Suprapubic skin (tissue), 4 donors: ENCODE measurements at regions not wholly inside any gene's neighbourhood (a gene's known extent, or its start where the extent isn't known, plus 50 kb on each side); places are given as distances from the start of the nearest gene placed in this dataset.

ENCODE experiments used
- DNase-seq, 2 donors: peaks; one replicate each; pipeline ENCODE4 v3.0.0-alpha.2; 2019; ENCODE audit warnings: low spot score in 2 of 2
- H3K27ac ChIP-seq: fragments of 200-600 bp; sonication (generic); one replicate; pipeline ENCODE4 v1.5.1; 2019
- H3K27me3 ChIP-seq: fragments of 200-600 bp; sonication (generic); one replicate; pipeline ENCODE4 v1.5.1; 2019
- H3K36me3 ChIP-seq: fragments of 200-600 bp; sonication (generic); one replicate; pipeline ENCODE4 v1.5.1; 2019
- H3K4me1 ChIP-seq: fragments of 200-600 bp; sonication (generic); one replicate; pipeline ENCODE4 v1.5.1; 2019
- H3K4me3 ChIP-seq: fragments of 200-600 bp; sonication (generic); one replicate; pipeline ENCODE4 v1.5.1; 2019; ENCODE audit warnings: mild to moderate bottlenecking
- H3K9me3 ChIP-seq: fragments of 200-600 bp; sonication (generic); one replicate; pipeline ENCODE4 v1.5.1; 2019
- CTCF ChIP-seq, 2 donors: fragments of 200-600 bp in 1 of 2; fragments of 450-650 bp in 1 of 2; sonication (generic) in 1 of 2; IDR thresholded peaks; one replicate each; pipeline ENCODE4 v1.5.1; 2016 to 2019; ENCODE audit warnings: antibody characterized with exemption in 2 of 2, mild to moderate bottlenecking in 1 of 2, moderate library complexity in 1 of 2
- EP300 ChIP-seq: sonication (generic); formaldehyde crosslinking; IDR thresholded peaks from one replicate; pipeline ENCODE4 v1.6.1; 2017; ENCODE audit warnings: antibody characterized with exemption
- POLR2A ChIP-seq, 2 donors: fragments of 450-650 bp; IDR thresholded peaks; one replicate each; pipeline ENCODE4 v1.6.1; 2017; ENCODE audit warnings: antibody characterized with exemption in 2 of 2, mild to moderate bottlenecking in 2 of 2, moderate library complexity in 2 of 2
- POLR2AphosphoS5 ChIP-seq, 3 donors: sonication (generic); formaldehyde crosslinking; IDR thresholded peaks; one replicate each; pipeline ENCODE4 v1.6.1; 2017; ENCODE audit warnings: antibody characterized with exemption in 3 of 3
- WGBS: methylation state at CpG from one replicate; pipeline ENCODE4 v1.1.5; 2018; 5-methylcytosine and 5-hydroxymethylcytosine counted together

- Histone ChIP-seq H3K4me3 (no peak overlapping the region), H3K36me3 (no peaks in the 10 kb centered on the region), H3K27ac (no peak overlapping the region), H3K4me1 (no peaks in the 10 kb centered on the region), H3K27me3 (peaks cover 9% of the 10 kb centered on the region), H3K9me3 (no peaks in the 10 kb centered on the region)
- TF ChIP-seq POLR2AphosphoS5 (IDR thresholded peaks at IDR 0.05) (no peak), CTCF (IDR thresholded peaks at IDR 0.05) (no peak), POLR2A (IDR thresholded peaks at IDR 0.05) (no peak), EP300 (no peak)
- 50% methylated on average over 2 of the region's 2 CpGs for WGBS
- no peak for DNase-seq
These were observed 233.7 kb downstream of the EN1 start for GRCh38 chr2:118613737-118614136.

- Histone ChIP-seq H3K9me3 (no peaks in the 10 kb centered on the region), H3K4me1 (no peaks in the 10 kb centered on the region), H3K27me3 (peaks cover 5% of the 10 kb centered on the region), H3K27ac (no peak overlapping the region), H3K36me3 (no peaks in the 10 kb centered on the region), H3K4me3 (no peak overlapping the region)
- DNase-seq: no peak
- TF ChIP-seq CTCF (IDR thresholded peaks at IDR 0.05) (no peak), EP300 (no peak)
- WGBS: 86% methylated on average over 2 of the region's 2 CpGs
These were observed 235.8 kb downstream of the EN1 start for GRCh38 chr2:118611691-118612090.

GRCh38 chr2:118609138-118609537, 238.3 kb downstream of the EN1 start:
- peaks cover 5% of the 10 kb centered on the region for H3K27me3 ChIP-seq
- no peaks in the 10 kb centered on the region for H3K4me1 ChIP-seq
- no peak overlapping the region for H3K4me3 ChIP-seq
- H3K9me3 ChIP-seq: no peaks in the 10 kb centered on the region
- no peaks in the 10 kb centered on the region for H3K36me3 ChIP-seq
- no peak for DNase-seq
- TF ChIP-seq POLR2AphosphoS5 (IDR thresholded peaks at IDR 0.05) (no peak), CTCF (IDR thresholded peaks at IDR 0.05) (no peak), EP300 (no peak), POLR2A (IDR thresholded peaks at IDR 0.05) (no peak)
- no peak overlapping the region for H3K27ac ChIP-seq
- WGBS: 59% methylated on average over 4 of the region's 4 CpGs

GRCh38 chr2:118607641-118608040, 239.8 kb downstream of the EN1 start:
- no peaks in the 10 kb centered on the region for H3K4me1 ChIP-seq
- no peak overlapping the region for H3K4me3 ChIP-seq
- no peaks in the 10 kb centered on the region for H3K9me3 ChIP-seq
- DNase-seq: no peak
- TF ChIP-seq CTCF (IDR thresholded peaks at IDR 0.05) (no peak), POLR2A (IDR thresholded peaks at IDR 0.05) (no peak), EP300 (no peak), POLR2AphosphoS5 (IDR thresholded peaks at IDR 0.05) (no peak)
- H3K27ac ChIP-seq: no peak overlapping the region
- no peaks in the 10 kb centered on the region for H3K36me3 ChIP-seq
- 74% methylated on average over 6 of the region's 6 CpGs for WGBS
- H3K27me3 ChIP-seq: peaks cover 5% of the 10 kb centered on the region

- Histone ChIP-seq H3K4me3 (no peak overlapping the region), H3K27me3 (no peaks in the 10 kb centered on the region), H3K36me3 (no peaks in the 10 kb centered on the region), H3K4me1 (no peaks in the 10 kb centered on the region), H3K27ac (no peak overlapping the region), H3K9me3 (no peaks in the 10 kb centered on the region)
- DNase-seq: no peak
- 57% methylated on average over 2 of the region's 2 CpGs for WGBS
- TF ChIP-seq POLR2A (IDR thresholded peaks at IDR 0.05) (no peak), POLR2AphosphoS5 (IDR thresholded peaks at IDR 0.05) (no peak), CTCF (IDR thresholded peaks at IDR 0.05) (no peak)
These were observed 242.6 kb downstream of the EN1 start for GRCh38 chr2:118604811-118605210.
